Renal pelvis (tissue), 1 donor: ENCODE measurements at regions not wholly inside any gene's neighbourhood (a gene's known extent, or its start where the extent isn't known, plus 50 kb on each side); places are given as distances from the start of the nearest gene placed in this dataset.

Experiments used
- DNase-seq: peaks from one replicate; pipeline ENCODE4 v3.0.0-alpha.2; 2013

- no peak for DNase-seq
These were observed 311.3 kb upstream of the ADGRL2 start for GRCh38 chr1:81489372-81489934.

- no peak for DNase-seq
These were observed 316.4 kb upstream of the ADGRL2 start for GRCh38 chr1:81484284-81484683.

- no peak for DNase-seq
These were observed 322.5 kb upstream of the ADGRL2 start for GRCh38 chr1:81478219-81478618.

GRCh38 chr1:81477710-81478109 is 323.0 kb upstream of the ADGRL2 start:
- no peak for DNase-seq

- no peak for DNase-seq
These were observed 328.3 kb upstream of the ADGRL2 start for GRCh38 chr1:81472387-81472786.

DNA sequence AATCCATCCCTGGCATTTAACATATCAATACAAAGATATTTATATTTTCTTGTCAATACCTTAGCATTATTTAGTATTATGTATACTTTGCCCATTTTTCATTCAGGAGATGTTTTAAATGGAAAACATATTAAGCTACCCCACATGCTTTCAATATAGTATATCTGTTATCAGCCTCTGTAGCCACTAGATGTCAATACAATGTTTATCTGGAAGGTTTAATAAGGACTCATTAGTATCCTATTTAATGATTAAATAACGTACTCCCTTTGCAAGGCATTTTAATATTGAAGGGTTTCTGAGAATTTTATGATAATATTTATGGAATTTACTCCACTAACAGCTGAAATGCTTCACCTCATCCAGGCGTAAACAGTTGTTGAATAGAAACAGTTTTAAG is 329.5 kb upstream of the ADGRL2 start:
- DNase-seq = no peak

GRCh38 chr1:81470275-81470674 is 330.5 kb upstream of the ADGRL2 start:
- DNase-seq = no peak

- peak; percentile 14 for DNase-seq
These were observed 333.4 kb upstream of the ADGRL2 start for GRCh38 chr1:81467383-81467782.

DNA sequence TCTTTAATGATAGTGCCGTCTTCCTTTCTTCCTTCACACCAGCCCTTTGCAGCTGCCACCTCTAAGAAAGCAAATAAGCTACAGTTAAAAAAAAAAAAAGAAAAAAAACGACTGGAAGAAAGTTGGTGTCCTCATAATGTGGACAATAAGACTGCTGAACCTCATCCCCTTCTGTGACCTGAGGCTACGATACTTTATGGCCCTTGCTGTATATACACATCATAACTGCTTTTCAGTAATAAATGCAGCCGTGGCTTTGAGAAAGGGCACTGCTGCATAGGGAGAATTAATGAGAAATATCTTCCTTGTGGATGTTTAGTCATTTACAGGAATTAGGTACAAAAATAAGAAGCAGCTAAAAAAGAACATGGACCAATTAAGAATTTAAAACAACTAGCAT is 333.8 kb upstream of the ADGRL2 start:
- no peak for DNase-seq

GRCh38 chr1:81463936-81464837 is 336.5 kb upstream of the ADGRL2 start:
- no peak for DNase-seq

DNA sequence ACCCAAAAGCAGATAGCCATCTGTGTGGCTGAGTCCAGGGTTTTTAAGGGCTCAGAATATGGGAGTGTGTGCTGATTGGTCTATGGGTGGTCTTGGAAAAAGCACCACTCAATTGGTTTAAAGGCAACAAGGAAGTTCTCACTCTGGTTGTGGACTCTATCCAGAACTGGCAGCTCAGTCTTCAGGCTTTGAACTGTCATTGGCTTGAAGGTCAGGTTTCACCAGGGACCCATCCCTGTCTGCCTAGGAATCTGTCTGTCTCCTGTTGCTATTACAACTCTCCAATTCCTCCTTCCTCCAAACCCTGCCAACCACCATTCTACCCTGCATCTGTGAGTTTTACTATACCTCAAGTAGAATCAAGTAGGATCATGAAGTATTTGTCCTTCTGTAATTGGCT is 341.7 kb upstream of the ADGRL2 start:
- no peak for DNase-seq

DNA sequence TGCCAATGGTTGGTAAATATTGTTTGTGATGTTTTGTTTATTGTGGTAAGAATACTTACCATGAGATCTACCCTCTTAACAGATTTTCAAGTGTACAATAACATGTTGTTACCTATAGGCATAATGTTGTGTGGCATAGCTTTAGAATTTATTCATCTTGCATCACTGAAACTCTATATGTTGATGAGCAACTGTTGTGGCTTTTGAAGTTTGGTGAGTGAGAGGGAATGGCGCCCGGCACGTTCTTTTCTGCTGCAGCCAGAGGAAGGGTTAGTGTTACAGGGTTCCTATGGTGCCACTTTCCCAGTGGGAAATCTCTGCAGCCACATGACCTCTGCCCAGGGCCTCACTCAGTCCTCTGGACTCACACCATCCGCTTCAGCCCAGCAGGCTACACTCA is 342.5 kb upstream of the ADGRL2 start:
- no peak for DNase-seq

- DNase-seq = no peak
These were observed 345.3 kb upstream of the ADGRL2 start for GRCh38 chr1:81455481-81455880.

DNA sequence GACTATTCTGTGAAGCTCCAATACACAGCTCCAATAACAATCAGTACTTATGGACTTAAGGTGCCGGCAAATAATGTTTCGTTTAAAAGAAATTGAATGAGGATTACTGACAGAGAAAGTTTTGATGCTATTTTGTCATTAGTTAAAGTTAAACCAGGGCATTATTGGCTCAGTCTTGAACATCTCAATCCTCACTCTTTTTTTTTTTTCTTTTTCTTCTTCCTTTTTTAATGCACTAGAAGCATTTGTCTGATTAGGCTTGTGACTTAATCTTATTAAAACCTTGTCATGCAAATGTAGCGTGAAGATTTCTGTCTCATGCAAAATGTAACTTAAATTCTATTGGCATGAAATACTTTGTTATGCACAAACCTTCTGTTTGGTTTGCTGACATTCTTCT is 346.8 kb upstream of the ADGRL2 start:
- no peak for DNase-seq

GRCh38 chr1:81453367-81453703 is 347.4 kb upstream of the ADGRL2 start:
- DNase-seq = no peak

DNA sequence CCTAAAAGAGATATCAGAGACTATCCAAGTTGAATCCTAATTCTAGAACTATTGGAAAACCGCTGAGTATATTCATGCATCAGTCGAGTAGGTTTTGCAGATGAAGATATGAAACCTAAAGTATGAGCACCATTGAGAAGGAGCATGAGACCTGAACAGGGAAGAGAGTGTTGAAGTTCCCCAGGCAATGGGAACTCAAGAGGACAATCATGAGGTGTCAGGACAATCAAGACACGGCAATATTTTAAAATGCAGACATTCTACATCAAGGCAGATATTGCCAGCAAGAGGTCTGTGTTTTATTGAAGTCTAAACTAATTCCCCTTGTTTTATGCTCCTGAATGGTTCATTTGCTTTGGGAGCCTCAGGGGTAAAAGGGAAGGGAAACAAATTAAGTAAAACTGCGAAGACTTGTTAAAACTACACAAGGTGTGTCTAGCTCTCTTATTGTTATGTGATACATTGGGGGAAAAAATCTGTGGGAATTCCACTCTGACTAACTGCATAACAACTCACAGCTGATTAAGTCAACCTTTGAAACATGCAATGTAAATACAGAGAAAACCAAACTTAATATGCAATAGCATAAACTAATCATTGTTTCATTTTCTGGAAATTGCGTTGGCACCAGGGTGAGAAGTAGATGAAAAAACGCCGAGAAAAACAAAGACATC is 347.9 kb upstream of the ADGRL2 start:
- DNase-seq = no peak

GRCh38 chr1:81449786-81450185 is 350.9 kb upstream of the ADGRL2 start:
- no peak for DNase-seq

GRCh38 chr1:81446000-81446669 is 354.6 kb upstream of the ADGRL2 start:
- DNase-seq = no peak

DNA sequence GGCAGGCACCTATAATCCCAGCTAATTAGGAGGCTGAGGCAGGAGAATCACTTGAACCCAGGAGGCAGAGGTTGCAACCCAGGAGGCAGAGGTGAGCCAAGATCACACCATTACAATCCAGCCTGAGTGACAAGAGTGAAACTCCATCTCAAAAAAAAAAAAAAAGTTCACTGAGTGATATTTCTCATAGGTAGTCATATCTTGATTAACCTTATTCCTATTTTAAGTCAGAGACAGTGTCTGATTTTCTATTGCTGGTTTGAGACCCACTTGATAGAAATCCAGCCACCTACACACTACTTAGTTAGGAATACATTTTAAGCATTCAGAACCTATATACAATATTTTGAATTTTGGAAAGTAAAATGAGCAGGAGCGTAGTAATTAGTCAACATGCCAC is 357.4 kb upstream of the ADGRL2 start:
- DNase-seq = no peak

DNA sequence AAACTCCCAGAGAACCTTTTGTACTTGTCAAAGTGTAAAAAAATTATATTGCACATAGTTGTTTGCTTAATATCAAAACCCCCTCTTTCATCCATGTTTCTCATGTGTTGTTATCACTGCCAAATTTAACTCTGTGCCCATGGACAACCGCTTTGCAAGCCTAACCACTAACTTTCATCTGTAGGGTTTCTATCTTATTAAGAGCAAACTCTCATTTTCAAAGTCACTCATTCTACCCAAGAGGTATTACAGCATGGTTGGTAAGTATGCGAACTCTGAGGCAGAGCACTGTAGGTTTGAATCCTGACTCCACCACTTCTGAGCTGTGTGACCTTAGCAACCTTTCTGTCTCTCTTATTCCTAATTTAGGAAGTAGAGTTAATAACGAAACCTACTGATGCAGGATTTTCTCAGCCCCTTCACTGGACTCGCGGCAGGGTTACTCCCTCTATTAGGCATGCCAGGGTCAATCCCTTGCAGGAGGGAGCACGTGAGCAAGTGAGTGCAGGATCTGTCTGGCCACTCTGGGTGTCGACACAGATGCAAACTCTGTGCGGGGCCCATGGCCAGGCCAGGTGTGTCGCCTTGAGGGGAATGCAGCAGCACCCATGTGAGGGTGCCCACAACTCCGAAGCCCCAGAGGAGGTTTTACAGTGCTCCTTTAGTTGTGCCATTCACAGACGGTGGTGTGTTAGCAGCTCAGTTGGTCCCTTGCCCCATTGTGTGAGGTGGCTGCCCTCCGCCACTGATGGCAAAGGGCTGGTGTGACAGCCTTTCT is 361.5 kb upstream of the ADGRL2 start:
- no peak for DNase-seq

GRCh38 chr1:81437649-81438048 is 363.1 kb upstream of the ADGRL2 start:
- DNase-seq = no peak

- DNase-seq = no peak
These were observed 363.5 kb upstream of the ADGRL2 start for GRCh38 chr1:81437213-81437612.
